Vagina (tissue), 2 donors: ENCODE measurements at regions not wholly inside any gene's neighbourhood (a gene's known extent, or its start where the extent isn't known, plus 50 kb on each side); places are given as distances from the start of the nearest gene placed in this dataset.

Source experiments
- DNase-seq, 2 donors: peaks; one replicate each; pipeline ENCODE4 v3.0.0-alpha.2; 2017; ENCODE audit errors: extremely low spot score in 2 of 2
- H3K27ac ChIP-seq: fragments of 200-600 bp; sonication (generic); one replicate; pipeline ENCODE4 v1.5.1; 2019
- H3K27me3 ChIP-seq: fragments of 200-600 bp; sonication (generic); one replicate; pipeline ENCODE4 v1.5.1; 2019
- H3K36me3 ChIP-seq, 2 donors: fragments of 200-600 bp; sonication (generic); one replicate each; pipeline ENCODE4 v1.5.1; 2017 to 2019
- H3K4me1 ChIP-seq: fragments of 200-600 bp; sonication (generic); one replicate; pipeline ENCODE4 v1.5.1; 2019
- H3K4me3 ChIP-seq, 2 donors: fragments of 200-600 bp; sonication (generic); 1 replicate in 1 of 2; 2 replicates in 1 of 2; pipeline ENCODE4 v1.5.1; 2016 to 2019
- H3K9me3 ChIP-seq: fragments of 200-600 bp; sonication (generic); one replicate; pipeline ENCODE4 v1.5.1; 2019
- CTCF ChIP-seq, 3 experiments: fragments of 450-650 bp in 2 of 3; fragments of 200-600 bp in 1 of 3; sonication (generic) in 1 of 3; IDR thresholded peaks; one replicate each; pipeline ENCODE4 v1.5.1; 2017 to 2019; ENCODE audit warnings: antibody characterized with exemption in 3 of 3, mild to moderate bottlenecking in 2 of 3, moderate library complexity in 2 of 3
- POLR2A ChIP-seq, 2 donors: fragments of 450-650 bp; IDR thresholded peaks; one replicate each; pipeline ENCODE4 v1.6.1; 2017; ENCODE audit warnings: antibody characterized with exemption in 2 of 2, mild to moderate bottlenecking in 2 of 2, moderate library complexity in 2 of 2
- POLR2AphosphoS5 ChIP-seq, 2 donors: sonication (generic); formaldehyde crosslinking; IDR thresholded peaks; one replicate each; pipeline ENCODE4 v1.9.0; 2017; ENCODE audit warnings: antibody characterized with exemption in 2 of 2, mild to moderate bottlenecking in 2 of 2, low read depth in 1 of 2; ENCODE audit not compliant: insufficient read depth in 1 of 2
- intact Hi-C: fragments of 100-400 bp; cut with DNase I; formaldehyde crosslinking; loops from one replicate; pipeline ENCODE4 v1.15.1; 2023

GRCh38 chr6:138012682-138013081 lies 94.5 kb downstream of the PERP start:
- H3K9me3 ChIP-seq: no peaks in the 10 kb centered on the region
- H3K4me1 ChIP-seq: peaks cover 4% of the 10 kb centered on the region
- TF ChIP-seq POLR2A (IDR thresholded peaks at IDR 0.05) (no peak), POLR2AphosphoS5 (IDR thresholded peaks at IDR 0.05; ENCODE audit: insufficient read depth in 1 of 2, low read depth in 1 of 2) (no peak), CTCF (IDR thresholded peaks at IDR 0.05) (no peak)
- H3K27me3 ChIP-seq: no peaks in the 10 kb centered on the region
- intact Hi-C loops: no loop called here
- H3K4me3 ChIP-seq: no peak overlapping the region
- no peak for DNase-seq
- H3K27ac ChIP-seq: peak overlapping the region; percentile 49
- H3K36me3 ChIP-seq: no peaks in the 10 kb centered on the region

- no peak overlapping the region for H3K4me3 ChIP-seq
- intact Hi-C loops: no loop called here
- H3K4me1 ChIP-seq: peaks cover 4% of the 10 kb centered on the region
- no peaks in the 10 kb centered on the region for H3K9me3 ChIP-seq
- H3K36me3 ChIP-seq: no peaks in the 10 kb centered on the region
- H3K27me3 ChIP-seq: no peaks in the 10 kb centered on the region
- peak in 1 of 2 donors; percentile 70 for TF ChIP-seq POLR2AphosphoS5 (IDR thresholded peaks at IDR 0.05; ENCODE audit: insufficient read depth in 1 of 2, low read depth in 1 of 2)
- no peak for TF ChIP-seq POLR2A (IDR thresholded peaks at IDR 0.05)
- no peak for DNase-seq
- H3K27ac ChIP-seq: peak overlapping the region; percentile 51
These were observed 93.3 kb downstream of the PERP start for GRCh38 chr6:138013959-138014358.

GRCh38 chr6:138017166-138017757 lies 90.0 kb downstream of the PERP start:
- no peaks in the 10 kb centered on the region for H3K36me3 ChIP-seq
- no peaks in the 10 kb centered on the region for H3K27me3 ChIP-seq
- H3K4me1 ChIP-seq: peaks cover 4% of the 10 kb centered on the region
- intact Hi-C loops: no loop called here
- no peak overlapping the region for H3K27ac ChIP-seq
- H3K4me3 ChIP-seq: no peak overlapping the region
- no peak for DNase-seq
- H3K9me3 ChIP-seq: no peaks in the 10 kb centered on the region
- TF ChIP-seq CTCF (IDR thresholded peaks at IDR 0.05) (no peak), POLR2A (IDR thresholded peaks at IDR 0.05) (no peak), POLR2AphosphoS5 (IDR thresholded peaks at IDR 0.05; ENCODE audit: insufficient read depth in 1 of 2, low read depth in 1 of 2) (no peak)

GRCh38 chr6:138018297-138018696 lies 88.9 kb downstream of the PERP start:
- H3K27ac ChIP-seq: no peak overlapping the region
- intact Hi-C loops: no loop called here
- no peak overlapping the region for H3K4me3 ChIP-seq
- H3K4me1 ChIP-seq: peaks cover under 1% of the 10 kb centered on the region
- TF ChIP-seq POLR2A (IDR thresholded peaks at IDR 0.05): no peak
- TF ChIP-seq POLR2AphosphoS5 (IDR thresholded peaks at IDR 0.05; ENCODE audit: insufficient read depth in 1 of 2, low read depth in 1 of 2): no peak
- no peak for TF ChIP-seq CTCF (IDR thresholded peaks at IDR 0.05)
- no peaks in the 10 kb centered on the region for H3K36me3 ChIP-seq
- no peaks in the 10 kb centered on the region for H3K9me3 ChIP-seq
- DNase-seq: no peak
- no peaks in the 10 kb centered on the region for H3K27me3 ChIP-seq

GRCh38 chr6:138025528-138025978 lies 81.7 kb downstream of the PERP start:
- no peak for DNase-seq
- no peaks in the 10 kb centered on the region for H3K36me3 ChIP-seq
- intact Hi-C loops: no loop called here
- no peak overlapping the region for H3K4me3 ChIP-seq
- H3K27ac ChIP-seq: no peak overlapping the region
- no peaks in the 10 kb centered on the region for H3K27me3 ChIP-seq
- H3K9me3 ChIP-seq: no peaks in the 10 kb centered on the region
- TF ChIP-seq CTCF (IDR thresholded peaks at IDR 0.05): no peak
- no peak for TF ChIP-seq POLR2A (IDR thresholded peaks at IDR 0.05)
- no peak for TF ChIP-seq POLR2AphosphoS5 (IDR thresholded peaks at IDR 0.05; ENCODE audit: insufficient read depth in 1 of 2, low read depth in 1 of 2)
- H3K4me1 ChIP-seq: peaks cover 13% of the 10 kb centered on the region
